Panc1 (cell line): ENCODE measurements at regions not wholly inside any gene's neighbourhood (a gene's known extent, or its start where the extent isn't known, plus 50 kb on each side); places are given as distances from the start of the nearest gene placed in this dataset.

Experiments
- ATAC-seq: fragments of 200-7000 bp; cut with Tn5 transposase; 2 replicates; pipeline ENCODE4 v1.9.1; 2020; ENCODE audit warnings: mild to moderate bottlenecking, moderate library complexity
- BruUV-seq: library from RNA; stranded (reverse); fragments of 400-500 nt; replicated peaks from 2 replicates; lab custom pipeline; 2021; lab: Mats Ljungman, UMichigan
- CTCF ChIA-PET: fragments of 300-600 bp; sonication (Branson Sonifier 250); formaldehyde crosslinking; loops from one replicate; lab custom pipeline; 2022; ENCODE audit warnings: antibody characterized with exemption; lab: Charles Lee
- POLR2A ChIA-PET: fragments of 300-600 bp; sonication (Branson Sonifier 250); formaldehyde crosslinking; loops from one replicate; lab custom pipeline; 2022; ENCODE audit warnings: antibody characterized with exemption; lab: Charles Lee
- DNase-seq: peaks from one replicate; pipeline ENCODE4 v3.0.0-alpha.2; 2010; ENCODE audit warnings: low read depth, low spot score
- H3K27ac ChIP-seq: 2 replicates; pipeline ENCODE4 v1.5.1; 2011; ENCODE audit warnings: mild to moderate bottlenecking, low read length, inconsistent platforms
- H3K27me3 ChIP-seq: fragments of 200-500 bp; sonication (Bioruptor generic); 2 replicates; pipeline ENCODE4 v1.6.0; 2014; ENCODE audit warnings: low read length, inconsistent platforms; ENCODE audit not compliant: control insufficient read depth, insufficient read depth
- H3K36me3 ChIP-seq: fragments of 200-500 bp; sonication (Bioruptor generic); 2 replicates; pipeline ENCODE4 v1.5.1; 2014; ENCODE audit warnings: inconsistent platforms, mild to moderate bottlenecking, low read length, moderate library complexity; ENCODE audit not compliant: control insufficient read depth, insufficient read depth
- H3K4me1 ChIP-seq: 2 replicates; pipeline ENCODE4 v1.5.1; 2011; ENCODE audit warnings: inconsistent platforms, mild to moderate bottlenecking, low read length, moderate library complexity; ENCODE audit not compliant: control insufficient read depth, insufficient read depth
- H3K4me3 ChIP-seq, 2 experiments: 2 replicates each; pipeline ENCODE4 v1.5.1; 2011 to 2012; ENCODE audit warnings: low read depth in 2 of 2, low read length in 2 of 2, mild to moderate bottlenecking in 2 of 2, inconsistent platforms in 1 of 2, moderate library complexity in 1 of 2
- H3K9me3 ChIP-seq: fragments of 200-500 bp; sonication (Bioruptor generic); 2 replicates; pipeline ENCODE4 v1.5.1; 2014; ENCODE audit warnings: low read depth, mild to moderate bottlenecking, inconsistent platforms, low read length, moderate library complexity; ENCODE audit not compliant: control insufficient read depth, insufficient read depth
- CTCF ChIP-seq: fragments of 450-650 bp; IDR thresholded peaks from 2 replicates; pipeline ENCODE4 v1.5.1; 2017; ENCODE audit warnings: mild to moderate bottlenecking
- POLR2AphosphoS5 ChIP-seq: IDR thresholded peaks from 2 replicates; pipeline ENCODE4 v1.6.1; 2012; ENCODE audit warnings: mild to moderate bottlenecking, low read depth, low read length, moderate library complexity
- REST ChIP-seq, 2 experiments: IDR thresholded peaks; 2 replicates each; pipeline ENCODE4 v1.6.1; 2011 to 2012; ENCODE audit warnings: low read depth in 2 of 2, control low read depth in 1 of 2, low read length in 1 of 2, mild to moderate bottlenecking in 1 of 2, moderate library complexity in 1 of 2; ENCODE audit not compliant: insufficient read depth in 1 of 2
- SIN3A ChIP-seq: IDR thresholded peaks from 2 replicates; pipeline ENCODE4 v1.6.1; 2012; ENCODE audit warnings: low read depth, mild to moderate bottlenecking, low read length, moderate library complexity, borderline replicate concordance; ENCODE audit not compliant: insufficient read depth
- TCF7L2 ChIP-seq: IDR thresholded peaks from 2 replicates; pipeline ENCODE4 v1.6.1; 2011; ENCODE audit warnings: mild to moderate bottlenecking, low read depth, low read length, inconsistent platforms
- in situ Hi-C: cut with HindIII; loops from 2 replicates; pipeline ENCODE4 v1.10.0; 2016; ENCODE audit warnings: low sequenced_read_pairs, low pct_unique_long_range_greater_than_20kb
- intact Hi-C: fragments of 100-400 bp; cut with micrococcal nuclease; formaldehyde crosslinking; loops from one replicate; pipeline ENCODE4 v1.10.0; 2022; ENCODE audit not compliant: unreplicated experiment

GRCh38 chr13:58598241-58598640, 966.7 kb downstream of the PCDH17 start:
- CTCF ChIA-PET: no interaction called here
- H3K4me3 ChIP-seq: no peak overlapping the region
- H3K4me1 ChIP-seq: no peaks in the 10 kb centered on the region
- H3K36me3 ChIP-seq: no peaks in the 10 kb centered on the region
- intact Hi-C loops: no loop called here
- in situ Hi-C loops: no loop called here
- no peaks in the 10 kb centered on the region for H3K9me3 ChIP-seq
- TF ChIP-seq POLR2AphosphoS5 (no peak), REST (IDR thresholded peaks at IDR 0.05; ENCODE audit: insufficient read depth in 1 of 2, low read depth in 2 of 2, low read length in 1 of 2) (no peak), TCF7L2 (no peak), CTCF (no peak), SIN3A (no peak)
- POLR2A ChIA-PET: no interaction called here
- no peak for ATAC-seq
- no peak overlapping the region for H3K27ac ChIP-seq
- no peak for DNase-seq
- no TSS peak for BruUV-seq
- H3K27me3 ChIP-seq: no peaks in the 10 kb centered on the region

GRCh38 chr13:58611117-58611516, 979.6 kb downstream of the PCDH17 start:
- Histone ChIP-seq H3K4me3 (no peak overlapping the region), H3K27ac (no peak overlapping the region), H3K27me3 (no peaks in the 10 kb centered on the region), H3K9me3 (no peaks in the 10 kb centered on the region), H3K36me3 (no peaks in the 10 kb centered on the region), H3K4me1 (no peaks in the 10 kb centered on the region)
- BruUV-seq: no TSS peak
- ChIA-PET POLR2A (no interaction called here), CTCF (no interaction called here)
- in situ Hi-C loops: no loop called here
- TF ChIP-seq SIN3A (no peak), POLR2AphosphoS5 (no peak), REST (IDR thresholded peaks at IDR 0.05; ENCODE audit: insufficient read depth in 1 of 2, low read depth in 2 of 2, low read length in 1 of 2) (no peak), CTCF (no peak), TCF7L2 (no peak)
- DNase-seq: no peak
- no peak for ATAC-seq
- intact Hi-C loops: no loop called here
